Suprapubic skin (tissue), 4 donors: ENCODE measurements at regions not wholly inside any gene's neighbourhood (a gene's known extent, or its start where the extent isn't known, plus 50 kb on each side); places are given as distances from the start of the nearest gene placed in this dataset.

ENCODE experiments used
- DNase-seq, 2 donors: peaks; one replicate each; pipeline ENCODE4 v3.0.0-alpha.2; 2019; ENCODE audit warnings: low spot score in 2 of 2
- H3K27ac ChIP-seq: fragments of 200-600 bp; sonication (generic); one replicate; pipeline ENCODE4 v1.5.1; 2019
- H3K27me3 ChIP-seq: fragments of 200-600 bp; sonication (generic); one replicate; pipeline ENCODE4 v1.5.1; 2019
- H3K36me3 ChIP-seq: fragments of 200-600 bp; sonication (generic); one replicate; pipeline ENCODE4 v1.5.1; 2019
- H3K4me1 ChIP-seq: fragments of 200-600 bp; sonication (generic); one replicate; pipeline ENCODE4 v1.5.1; 2019
- H3K4me3 ChIP-seq: fragments of 200-600 bp; sonication (generic); one replicate; pipeline ENCODE4 v1.5.1; 2019; ENCODE audit warnings: mild to moderate bottlenecking
- H3K9me3 ChIP-seq: fragments of 200-600 bp; sonication (generic); one replicate; pipeline ENCODE4 v1.5.1; 2019
- EP300 ChIP-seq: sonication (generic); formaldehyde crosslinking; IDR thresholded peaks from one replicate; pipeline ENCODE4 v1.6.1; 2017; ENCODE audit warnings: antibody characterized with exemption
- POLR2A ChIP-seq, 2 donors: fragments of 450-650 bp; IDR thresholded peaks; one replicate each; pipeline ENCODE4 v1.6.1; 2017; ENCODE audit warnings: antibody characterized with exemption in 2 of 2, mild to moderate bottlenecking in 2 of 2, moderate library complexity in 2 of 2
- POLR2AphosphoS5 ChIP-seq, 3 donors: sonication (generic); formaldehyde crosslinking; IDR thresholded peaks; one replicate each; pipeline ENCODE4 v1.6.1; 2017; ENCODE audit warnings: antibody characterized with exemption in 3 of 3
- WGBS: methylation state at CpG from one replicate; pipeline ENCODE4 v1.1.5; 2018; 5-methylcytosine and 5-hydroxymethylcytosine counted together
- TF ChIP-seq, protein P1 (sequence below), 2 donors: fragments of 200-600 bp in 1 of 2; fragments of 450-650 bp in 1 of 2; sonication (generic) in 1 of 2; IDR thresholded peaks; one replicate each; pipeline ENCODE4 v1.5.1; 2016 to 2019; ENCODE audit warnings: antibody characterized with exemption in 2 of 2, mild to moderate bottlenecking in 1 of 2, moderate library complexity in 1 of 2

DNA sequence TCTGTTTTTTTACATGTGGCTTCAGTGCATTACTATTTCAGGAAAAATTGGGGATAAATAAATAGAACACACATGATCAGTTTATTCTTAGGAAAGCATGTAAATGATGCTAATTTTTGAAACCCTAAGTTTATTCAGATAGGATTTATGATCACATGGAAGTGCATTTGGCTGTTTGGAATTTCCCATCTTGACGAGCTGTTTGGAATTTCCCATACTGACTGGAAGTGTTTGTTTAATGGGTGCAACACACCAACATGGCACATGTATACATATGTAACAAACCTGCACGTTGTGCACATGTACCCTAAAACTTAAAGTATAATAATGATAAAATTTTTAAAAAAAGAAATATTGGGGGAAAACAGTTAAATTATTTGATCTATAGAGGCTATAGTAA is 79.5 kb downstream of the COL6A6 start:
- no peaks in the 10 kb centered on the region for H3K9me3 ChIP-seq
- H3K4me1 ChIP-seq: no peaks in the 10 kb centered on the region
- no peak overlapping the region for H3K4me3 ChIP-seq
- no peaks in the 10 kb centered on the region for H3K36me3 ChIP-seq
- 32% methylated on average over 2 of the region's 2 CpGs for WGBS
- no peak for DNase-seq
- no peaks in the 10 kb centered on the region for H3K27me3 ChIP-seq
- H3K27ac ChIP-seq: no peak overlapping the region
- TF ChIP-seq, protein P1, sequence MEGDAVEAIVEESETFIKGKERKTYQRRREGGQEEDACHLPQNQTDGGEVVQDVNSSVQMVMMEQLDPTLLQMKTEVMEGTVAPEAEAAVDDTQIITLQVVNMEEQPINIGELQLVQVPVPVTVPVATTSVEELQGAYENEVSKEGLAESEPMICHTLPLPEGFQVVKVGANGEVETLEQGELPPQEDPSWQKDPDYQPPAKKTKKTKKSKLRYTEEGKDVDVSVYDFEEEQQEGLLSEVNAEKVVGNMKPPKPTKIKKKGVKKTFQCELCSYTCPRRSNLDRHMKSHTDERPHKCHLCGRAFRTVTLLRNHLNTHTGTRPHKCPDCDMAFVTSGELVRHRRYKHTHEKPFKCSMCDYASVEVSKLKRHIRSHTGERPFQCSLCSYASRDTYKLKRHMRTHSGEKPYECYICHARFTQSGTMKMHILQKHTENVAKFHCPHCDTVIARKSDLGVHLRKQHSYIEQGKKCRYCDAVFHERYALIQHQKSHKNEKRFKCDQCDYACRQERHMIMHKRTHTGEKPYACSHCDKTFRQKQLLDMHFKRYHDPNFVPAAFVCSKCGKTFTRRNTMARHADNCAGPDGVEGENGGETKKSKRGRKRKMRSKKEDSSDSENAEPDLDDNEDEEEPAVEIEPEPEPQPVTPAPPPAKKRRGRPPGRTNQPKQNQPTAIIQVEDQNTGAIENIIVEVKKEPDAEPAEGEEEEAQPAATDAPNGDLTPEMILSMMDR (IDR thresholded peaks at IDR 0.05): no peak
- no peak for TF ChIP-seq EP300
- no peak for TF ChIP-seq POLR2A (IDR thresholded peaks at IDR 0.05)
- no peak for TF ChIP-seq POLR2AphosphoS5 (IDR thresholded peaks at IDR 0.05)

DNA sequence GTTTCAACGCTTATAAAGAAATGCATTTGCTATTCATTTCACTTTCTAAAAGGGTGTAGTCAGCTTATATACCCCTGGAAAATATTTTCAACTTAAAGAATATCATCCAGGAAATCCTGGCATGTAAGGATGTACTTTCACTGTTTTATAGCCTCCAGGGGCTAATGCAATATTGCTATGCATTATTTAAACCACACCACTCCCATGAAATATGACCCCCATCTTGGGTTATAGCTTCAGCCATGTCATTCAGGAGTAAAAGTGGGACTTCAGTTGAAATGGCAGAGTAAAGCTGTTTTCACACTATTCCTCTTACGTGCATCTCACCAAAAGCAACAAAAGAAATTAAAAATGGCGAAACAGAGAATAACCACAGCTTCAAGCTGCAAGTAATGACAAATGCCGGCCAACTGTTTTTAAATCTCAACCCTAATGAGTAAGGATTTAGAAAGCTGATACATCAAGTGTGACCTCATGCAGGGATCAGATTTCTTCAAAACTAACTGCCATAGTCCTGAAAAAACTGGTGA is 84.5 kb downstream of the COL6A6 start:
- Histone ChIP-seq H3K36me3 (no peaks in the 10 kb centered on the region), H3K4me1 (no peaks in the 10 kb centered on the region), H3K27ac (no peak overlapping the region), H3K4me3 (no peak overlapping the region), H3K27me3 (no peaks in the 10 kb centered on the region), H3K9me3 (no peaks in the 10 kb centered on the region)
- DNase-seq: no peak
- 69% methylated on average over 4 of the region's 4 CpGs for WGBS
- TF ChIP-seq POLR2A (IDR thresholded peaks at IDR 0.05): no peak
- no peak for TF ChIP-seq EP300
- TF ChIP-seq POLR2AphosphoS5 (IDR thresholded peaks at IDR 0.05): no peak
- TF ChIP-seq, protein P1 (IDR thresholded peaks at IDR 0.05): no peak

DNA sequence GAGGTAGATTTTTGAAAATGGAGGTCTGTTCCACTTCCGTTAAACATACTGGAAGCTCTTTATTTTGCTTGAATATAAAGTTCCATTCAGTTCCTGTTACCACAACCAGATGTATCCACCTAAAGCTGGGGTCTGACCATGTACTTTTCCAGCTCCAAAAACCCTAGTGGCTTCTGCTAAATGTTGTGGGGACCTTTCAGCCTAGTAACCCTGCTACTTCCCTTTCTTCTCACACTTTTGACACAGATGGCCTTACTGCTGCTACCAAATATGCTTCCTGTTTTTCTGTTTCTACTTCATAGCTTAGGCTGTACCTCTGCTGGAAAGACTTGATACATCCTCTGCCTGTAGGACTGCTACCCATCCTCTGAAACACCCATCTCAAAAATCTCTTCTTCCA is 87.8 kb downstream of the COL6A6 start:
- no peak for DNase-seq
- H3K9me3 ChIP-seq: peaks cover 10% of the 10 kb centered on the region
- no peaks in the 10 kb centered on the region for H3K4me1 ChIP-seq
- no peaks in the 10 kb centered on the region for H3K36me3 ChIP-seq
- no peaks in the 10 kb centered on the region for H3K27me3 ChIP-seq
- no peak overlapping the region for H3K4me3 ChIP-seq
- TF ChIP-seq POLR2A (IDR thresholded peaks at IDR 0.05) (no peak), POLR2AphosphoS5 (IDR thresholded peaks at IDR 0.05) (no peak), EP300 (no peak)
- TF ChIP-seq, protein P1 (IDR thresholded peaks at IDR 0.05): no peak
- WGBS: 88% methylated on average over 1 of the region's 1 CpG
- no peak overlapping the region for H3K27ac ChIP-seq

DNA sequence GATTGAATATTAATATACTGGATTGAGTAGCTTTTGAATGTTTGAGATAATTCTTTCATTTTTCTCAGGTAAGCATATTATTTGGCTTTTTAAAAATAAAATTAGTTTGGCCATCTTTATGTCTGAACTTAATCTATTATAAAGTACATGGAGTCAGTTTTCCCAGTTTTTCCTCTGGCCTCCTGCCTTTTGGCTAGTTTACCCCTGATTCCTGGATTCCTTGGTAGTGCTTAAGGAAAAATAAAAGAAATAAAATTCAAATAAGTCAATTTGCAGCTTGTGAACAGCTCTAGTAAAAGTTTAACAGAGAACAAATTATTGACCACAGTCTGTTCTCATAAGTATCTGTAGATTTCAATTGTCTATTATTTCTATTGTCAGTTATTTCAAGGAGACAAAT is 89.4 kb downstream of the COL6A6 start:
- Histone ChIP-seq H3K27me3 (no peaks in the 10 kb centered on the region), H3K36me3 (no peaks in the 10 kb centered on the region), H3K4me1 (no peaks in the 10 kb centered on the region), H3K9me3 (peaks cover 10% of the 10 kb centered on the region), H3K27ac (no peak overlapping the region), H3K4me3 (no peak overlapping the region)
- TF ChIP-seq POLR2AphosphoS5 (IDR thresholded peaks at IDR 0.05) (no peak), EP300 (no peak), POLR2A (IDR thresholded peaks at IDR 0.05) (no peak)
- TF ChIP-seq, protein P1 (IDR thresholded peaks at IDR 0.05): no peak
- no peak for DNase-seq

DNA sequence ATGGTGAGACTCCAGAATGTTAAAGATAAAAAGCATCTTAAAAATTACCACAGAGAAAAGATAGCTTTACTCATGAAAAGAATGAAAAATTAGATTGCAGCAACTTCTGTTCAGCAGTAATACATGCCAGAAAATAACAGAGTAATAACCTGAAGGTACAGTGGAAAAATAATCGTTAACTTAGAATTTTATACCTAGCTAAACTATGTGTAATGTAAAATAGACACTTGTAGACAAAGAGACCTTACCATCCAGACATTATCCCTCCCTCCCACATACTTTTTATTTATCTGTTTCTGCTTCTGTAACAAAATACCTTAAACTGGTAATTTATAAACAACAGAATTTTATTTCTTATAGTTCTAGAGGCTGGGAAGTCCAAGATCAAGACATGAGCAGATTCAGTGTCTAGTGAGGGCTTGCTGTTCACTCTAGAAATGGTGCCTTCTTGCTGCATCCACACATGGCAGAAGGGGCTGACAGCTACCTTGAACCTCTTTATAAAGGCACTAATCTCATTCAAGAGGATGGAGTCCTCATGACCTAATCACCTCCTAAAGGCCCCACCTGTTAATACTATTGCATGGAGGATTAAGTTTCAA is 90.7 kb downstream of the COL6A6 start:
- H3K27me3 ChIP-seq: no peaks in the 10 kb centered on the region
- H3K4me3 ChIP-seq: no peak overlapping the region
- TF ChIP-seq POLR2A (IDR thresholded peaks at IDR 0.05) (no peak), POLR2AphosphoS5 (IDR thresholded peaks at IDR 0.05) (no peak)
- H3K36me3 ChIP-seq: no peaks in the 10 kb centered on the region
- peaks cover 10% of the 10 kb centered on the region for H3K9me3 ChIP-seq
- H3K4me1 ChIP-seq: no peaks in the 10 kb centered on the region
- no peak for DNase-seq
- H3K27ac ChIP-seq: no peak overlapping the region
- whole genome bisulfite sequencing: 83% methylated on average over 1 of the region's 1 CpG
